DOHH2 (cell line): ENCODE measurements at regions not wholly inside any gene's neighbourhood (a gene's known extent, or its start where the extent isn't known, plus 50 kb on each side); places are given as distances from the start of the nearest gene placed in this dataset.

Experiments
- H3F3A ChIP-seq: fragments of 200-600 bp; sonication (generic), shearing (Covaris generic); 2 replicates; pipeline ENCODE4 v1.6.0; 2016; ENCODE audit warnings: antibody characterized with exemption, mild to moderate bottlenecking; ENCODE audit not compliant: control insufficient read depth, insufficient read depth
- H3K27ac ChIP-seq: fragments of 200-600 bp; sonication (generic); 2 replicates; pipeline ENCODE4 v1.5.1; 2014; ENCODE audit warnings: low read depth, mild to moderate bottlenecking, low read length, moderate library complexity
- H3K27me3 ChIP-seq: fragments of 200-600 bp; sonication (generic); 2 replicates; pipeline ENCODE4 v1.6.1; 2014; ENCODE audit warnings: mild to moderate bottlenecking, low read length, mixed read lengths; ENCODE audit not compliant: control insufficient read depth
- H3K36me3 ChIP-seq: fragments of 200-600 bp; sonication (generic); 2 replicates; pipeline ENCODE4 v1.6.1; 2014; ENCODE audit warnings: mild to moderate bottlenecking, low read length, moderate library complexity, mixed read lengths; ENCODE audit not compliant: control insufficient read depth
- H3K4me1 ChIP-seq: fragments of 200-600 bp; sonication (generic); 2 replicates; pipeline ENCODE4 v1.6.1; 2014; ENCODE audit warnings: mild to moderate bottlenecking, low read length, mixed read lengths; ENCODE audit not compliant: control insufficient read depth
- H3K4me2 ChIP-seq: fragments of 200-600 bp; sonication (generic); 2 replicates; pipeline ENCODE4 v1.6.0; 2014; ENCODE audit warnings: mild to moderate bottlenecking, low read length, moderate library complexity
- H3K4me3 ChIP-seq: fragments of 200-600 bp; sonication (generic); 2 replicates; pipeline ENCODE4 v1.5.1; 2014; ENCODE audit warnings: mild to moderate bottlenecking, low read length, mixed read lengths
- H3K79me2 ChIP-seq: fragments of 200-600 bp; sonication (generic); 2 replicates; pipeline ENCODE4 v1.6.1; 2014; ENCODE audit warnings: mild to moderate bottlenecking, low read length, mixed read lengths; ENCODE audit not compliant: control insufficient read depth
- H3K9me2 ChIP-seq: fragments of 200-600 bp; sonication (generic); replicated peaks from 2 replicates; pipeline ENCODE4 v1.6.1; 2014; ENCODE audit warnings: mild to moderate bottlenecking, low read length, mixed read lengths; ENCODE audit not compliant: control insufficient read depth
- H3K9me3 ChIP-seq: fragments of 200-600 bp; sonication (generic); 2 replicates; pipeline ENCODE4 v1.6.1; 2014; ENCODE audit warnings: antibody characterized with exemption, low read length, mixed read lengths; ENCODE audit not compliant: control insufficient read depth, insufficient read depth
- H4K20me1 ChIP-seq: fragments of 200-600 bp; sonication (generic); 2 replicates; pipeline ENCODE4 v1.6.0; 2014; ENCODE audit warnings: low read depth, mild to moderate bottlenecking, antibody characterized with exemption, low read length, moderate library complexity; ENCODE audit not compliant: control insufficient read depth, insufficient read depth
- CTCF ChIP-seq: fragments of 200-600 bp; sonication (generic); IDR thresholded peaks from one replicate; pipeline ENCODE4 v1.5.1; 2014; ENCODE audit warnings: antibody characterized with exemption, mild to moderate bottlenecking, low read depth, low read length; ENCODE audit not compliant: poor library complexity, severe bottlenecking
- EZH2phosphoT487 ChIP-seq: fragments of 200-600 bp; sonication (generic); IDR thresholded peaks from 2 replicates; pipeline ENCODE4 v1.6.1; 2017; ENCODE audit warnings: borderline replicate concordance, mild to moderate bottlenecking, antibody characterized with exemption, low read length, moderate library complexity, mixed read lengths

DNA sequence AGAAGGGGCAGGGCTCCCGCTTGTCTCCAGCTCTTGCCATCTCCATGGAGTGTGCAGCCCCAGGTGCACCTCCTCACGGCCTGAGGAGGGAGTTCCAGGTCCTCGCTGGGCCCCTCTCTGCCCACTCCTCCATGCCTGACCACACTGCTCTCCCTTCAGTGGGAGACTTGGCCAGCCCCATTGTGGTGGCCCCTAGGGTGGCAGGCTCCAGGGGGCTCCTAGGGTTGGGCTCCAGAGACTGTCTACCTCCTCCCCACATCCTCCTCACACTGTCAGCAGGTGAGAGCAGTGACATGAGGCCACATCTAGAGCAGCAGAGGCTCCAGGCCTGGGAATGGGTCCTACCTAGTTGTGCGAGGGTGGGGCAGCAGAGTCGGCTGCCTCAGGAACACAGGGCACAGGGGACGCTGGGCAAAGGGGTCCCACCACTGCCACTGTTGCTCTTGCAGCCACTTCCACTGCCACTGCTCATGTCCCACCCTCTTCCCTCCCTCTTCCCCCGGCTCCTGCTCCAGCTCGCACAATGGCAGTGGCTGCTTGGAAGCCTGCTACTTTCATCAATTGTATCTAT is 514.8 kb downstream of the MRPL39 start:
- H3K4me3 ChIP-seq: no peak overlapping the region
- no peak for TF ChIP-seq CTCF
- TF ChIP-seq EZH2phosphoT487: no peak
- H3K9me2 ChIP-seq: no peaks in the 10 kb centered on the region
- H3K27me3 ChIP-seq: no peaks in the 10 kb centered on the region
- no peaks in the 10 kb centered on the region for H3K4me1 ChIP-seq
- peaks cover 4% of the 10 kb centered on the region; the same call in 1 of the 2 replicates for H3K9me3 ChIP-seq
- H3K27ac ChIP-seq: no peak overlapping the region
- H3K36me3 ChIP-seq: no peaks in the 10 kb centered on the region
- H3K79me2 ChIP-seq: no peaks in the 10 kb centered on the region
- H4K20me1 ChIP-seq: no peaks in the 10 kb centered on the region
- H3K4me2 ChIP-seq: no peak overlapping the region
- H3F3A ChIP-seq: no peaks in the 10 kb centered on the region

DNA sequence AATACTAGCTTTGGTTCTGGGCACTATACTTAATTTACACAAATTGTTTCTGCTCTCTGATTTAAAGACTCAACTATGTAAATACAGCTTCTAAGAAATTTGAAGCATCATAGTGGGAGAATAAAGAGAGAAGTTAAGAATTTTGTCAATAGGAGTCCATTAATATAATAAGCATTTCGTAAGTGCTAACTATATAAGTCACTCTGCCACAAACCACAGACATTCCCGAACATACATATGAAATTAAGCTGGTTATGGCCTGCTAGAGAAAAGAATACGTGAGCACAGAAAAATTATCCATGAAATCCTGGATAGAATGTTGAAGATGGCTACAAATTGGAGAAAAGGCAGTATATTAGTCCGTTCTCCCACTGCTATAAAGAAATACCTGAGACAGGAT is 526.2 kb downstream of the MRPL39 start:
- no peaks in the 10 kb centered on the region for H4K20me1 ChIP-seq
- H3K36me3 ChIP-seq: no peaks in the 10 kb centered on the region
- H3K9me2 ChIP-seq: no peaks in the 10 kb centered on the region
- no peaks in the 10 kb centered on the region for H3K9me3 ChIP-seq
- H3K4me1 ChIP-seq: 0 out of 2 replicates have a peak, but pooled peaks cover 4% of the 10 kb centered on the region
- no peak overlapping the region for H3K4me2 ChIP-seq
- TF ChIP-seq CTCF: no peak
- TF ChIP-seq EZH2phosphoT487: no peak
- no peaks in the 10 kb centered on the region for H3K79me2 ChIP-seq
- no peaks in the 10 kb centered on the region for H3F3A ChIP-seq
- no peaks in the 10 kb centered on the region for H3K27me3 ChIP-seq
- no peak overlapping the region for H3K4me3 ChIP-seq
- no peak overlapping the region for H3K27ac ChIP-seq

- no peaks in the 10 kb centered on the region for H4K20me1 ChIP-seq
- no peak overlapping the region for H3K4me2 ChIP-seq
- H3K9me3 ChIP-seq: no peaks in the 10 kb centered on the region
- no peaks in the 10 kb centered on the region for H3F3A ChIP-seq
- TF ChIP-seq EZH2phosphoT487 (no peak), CTCF (no peak)
- no peaks in the 10 kb centered on the region for H3K36me3 ChIP-seq
- no peak overlapping the region for H3K4me3 ChIP-seq
- H3K4me1 ChIP-seq: 0 out of 2 replicates have a peak, but pooled peaks cover 4% of the 10 kb centered on the region
- no peak overlapping the region for H3K27ac ChIP-seq
- H3K79me2 ChIP-seq: no peaks in the 10 kb centered on the region
- H3K27me3 ChIP-seq: no peaks in the 10 kb centered on the region
- H3K9me2 ChIP-seq: no peaks in the 10 kb centered on the region
These were observed 526.6 kb downstream of the MRPL39 start for GRCh38 chr21:25080661-25081060.
